Fibroblast of the aortic adventitia (primary cell): ENCODE measurements at regions not wholly inside any gene's neighbourhood (a gene's known extent, or its start where the extent isn't known, plus 50 kb on each side); places are given as distances from the start of the nearest gene placed in this dataset.

Source experiments
- DNase-seq: peaks from one replicate; pipeline ENCODE4 v3.0.0-alpha.2; 2010; ENCODE audit warnings: low read depth
- H3K4me3 ChIP-seq: 2 replicates; pipeline ENCODE4 v1.5.1; 2011; ENCODE audit warnings: low read depth, mild to moderate bottlenecking, control low read depth, low read length, moderate library complexity
- TF ChIP-seq, protein P1 (sequence below): IDR thresholded peaks from 2 replicates; pipeline ENCODE4 v1.5.1; 2011; ENCODE audit warnings: mild to moderate bottlenecking, low read length, control low read depth, inconsistent platforms; ENCODE audit not compliant: insufficient read depth

DNA sequence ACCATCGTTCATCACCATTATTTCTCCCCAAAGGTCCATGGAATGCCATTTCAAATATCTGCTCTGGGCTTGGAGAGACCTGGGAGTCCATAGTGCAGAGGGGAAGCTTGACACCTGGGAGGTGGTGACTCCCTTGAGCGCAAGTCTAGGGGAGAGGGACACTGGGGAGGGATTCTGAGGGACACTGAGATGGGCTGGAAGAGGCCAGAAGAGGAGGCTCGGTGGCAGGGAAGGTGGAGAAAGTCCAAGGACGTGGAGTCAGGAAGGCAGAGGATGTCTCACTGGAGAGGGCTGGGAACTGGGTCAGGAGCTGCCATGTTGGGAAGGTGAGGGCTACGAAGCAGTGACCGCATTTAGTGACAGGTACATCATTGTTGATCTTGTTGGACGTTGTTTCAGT, 160.3 kb upstream of the MVB12B start:
- TF ChIP-seq, protein P1, sequence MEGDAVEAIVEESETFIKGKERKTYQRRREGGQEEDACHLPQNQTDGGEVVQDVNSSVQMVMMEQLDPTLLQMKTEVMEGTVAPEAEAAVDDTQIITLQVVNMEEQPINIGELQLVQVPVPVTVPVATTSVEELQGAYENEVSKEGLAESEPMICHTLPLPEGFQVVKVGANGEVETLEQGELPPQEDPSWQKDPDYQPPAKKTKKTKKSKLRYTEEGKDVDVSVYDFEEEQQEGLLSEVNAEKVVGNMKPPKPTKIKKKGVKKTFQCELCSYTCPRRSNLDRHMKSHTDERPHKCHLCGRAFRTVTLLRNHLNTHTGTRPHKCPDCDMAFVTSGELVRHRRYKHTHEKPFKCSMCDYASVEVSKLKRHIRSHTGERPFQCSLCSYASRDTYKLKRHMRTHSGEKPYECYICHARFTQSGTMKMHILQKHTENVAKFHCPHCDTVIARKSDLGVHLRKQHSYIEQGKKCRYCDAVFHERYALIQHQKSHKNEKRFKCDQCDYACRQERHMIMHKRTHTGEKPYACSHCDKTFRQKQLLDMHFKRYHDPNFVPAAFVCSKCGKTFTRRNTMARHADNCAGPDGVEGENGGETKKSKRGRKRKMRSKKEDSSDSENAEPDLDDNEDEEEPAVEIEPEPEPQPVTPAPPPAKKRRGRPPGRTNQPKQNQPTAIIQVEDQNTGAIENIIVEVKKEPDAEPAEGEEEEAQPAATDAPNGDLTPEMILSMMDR, result no peak
- H3K4me3 ChIP-seq, result no peak overlapping the region
- no peak for DNase-seq

DNA sequence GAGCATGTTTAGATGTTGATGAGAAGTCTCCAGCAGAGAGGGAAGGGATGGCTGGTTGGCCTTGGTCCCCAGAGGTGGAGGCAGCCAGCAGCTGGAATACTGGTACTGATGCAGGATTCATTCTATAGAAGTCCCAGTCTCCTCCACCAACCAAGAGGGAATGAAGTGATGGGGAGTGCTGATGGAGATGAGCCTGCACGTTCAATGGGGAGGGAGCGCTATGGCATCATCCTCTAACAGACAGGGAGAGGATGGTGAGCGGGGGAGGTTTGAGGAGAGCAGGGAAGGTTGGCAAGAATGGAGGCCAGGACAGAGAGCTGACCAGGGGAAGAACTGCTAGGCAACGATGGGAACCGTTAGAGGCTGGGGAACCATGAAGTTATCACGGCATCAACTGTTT, 159.8 kb upstream of the MVB12B start:
- TF ChIP-seq, protein P1, result no peak
- no peak overlapping the region for H3K4me3 ChIP-seq
- DNase-seq, result no peak

DNA sequence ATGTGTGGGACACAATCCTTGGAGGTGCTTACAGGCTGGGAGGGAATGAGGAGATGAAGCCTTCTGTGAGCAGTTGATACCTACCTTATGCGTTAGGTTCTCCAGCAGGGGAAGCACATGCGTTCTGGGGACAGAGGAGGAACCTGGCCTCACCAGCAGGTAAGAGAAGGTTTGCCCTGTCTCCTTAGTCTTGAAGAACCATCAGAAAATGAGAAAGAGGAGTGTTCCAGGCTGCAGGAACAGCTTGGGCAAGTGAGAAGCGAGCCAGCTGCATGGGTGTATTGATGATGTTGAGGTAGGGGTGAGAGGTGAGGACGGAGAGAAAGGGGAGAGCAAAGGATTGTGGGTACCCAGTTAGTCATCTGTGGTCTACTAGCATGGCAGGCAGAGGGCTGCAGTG, 156.9 kb upstream of the MVB12B start:
- no peak overlapping the region for H3K4me3 ChIP-seq
- DNase-seq, result no peak
- TF ChIP-seq, protein P1, result no peak

DNA sequence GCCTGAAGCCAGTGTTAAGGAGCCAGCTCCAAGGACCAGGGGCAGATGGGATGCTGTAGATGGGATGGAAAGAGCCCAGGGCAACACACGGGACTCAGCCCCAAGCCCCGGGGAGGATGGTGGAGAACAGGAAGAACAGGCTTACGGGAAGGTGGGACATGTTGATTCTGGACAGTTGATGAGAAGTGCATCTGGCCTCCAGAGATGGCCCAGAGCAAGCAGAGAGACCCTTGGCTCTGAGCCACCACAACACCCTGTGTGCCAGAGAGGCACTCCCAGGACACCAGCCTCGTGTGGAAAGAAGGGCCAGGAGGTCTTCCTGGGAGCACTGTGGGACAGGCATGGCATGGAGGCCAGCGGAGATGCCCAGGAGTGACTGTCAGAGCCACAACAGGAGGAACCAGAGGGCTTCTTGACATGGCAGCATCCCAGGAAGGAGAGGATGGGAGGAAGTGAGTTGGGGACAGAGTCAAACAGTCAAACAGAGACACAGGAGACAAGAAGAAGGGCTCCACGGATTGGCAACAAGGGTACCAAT, 156.3 kb upstream of the MVB12B start:
- H3K4me3 ChIP-seq, result no peak overlapping the region
- DNase-seq, result no peak
- TF ChIP-seq, protein P1, result no peak

DNA sequence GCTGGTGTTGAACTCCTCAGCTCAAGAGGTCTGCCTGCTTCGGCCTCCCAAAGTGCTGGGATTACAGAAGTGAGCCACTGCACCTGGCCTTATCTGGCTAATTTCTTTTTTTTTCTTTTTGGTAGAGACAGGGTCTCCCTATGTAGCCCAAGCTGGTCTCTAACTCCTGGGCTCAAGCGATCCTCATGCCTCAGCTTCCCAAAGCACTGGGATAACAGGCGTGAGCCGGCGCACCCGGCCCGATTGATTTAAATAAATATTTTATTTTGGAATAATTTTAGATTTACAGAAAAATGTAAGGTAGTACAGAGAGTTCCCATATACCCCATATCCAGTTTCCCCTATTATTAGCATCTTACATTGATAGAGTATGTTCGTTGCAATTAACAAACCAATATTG, 155.0 kb upstream of the MVB12B start:
- DNase-seq, result no peak
- TF ChIP-seq, protein P1, result no peak
- no peak overlapping the region for H3K4me3 ChIP-seq

DNA sequence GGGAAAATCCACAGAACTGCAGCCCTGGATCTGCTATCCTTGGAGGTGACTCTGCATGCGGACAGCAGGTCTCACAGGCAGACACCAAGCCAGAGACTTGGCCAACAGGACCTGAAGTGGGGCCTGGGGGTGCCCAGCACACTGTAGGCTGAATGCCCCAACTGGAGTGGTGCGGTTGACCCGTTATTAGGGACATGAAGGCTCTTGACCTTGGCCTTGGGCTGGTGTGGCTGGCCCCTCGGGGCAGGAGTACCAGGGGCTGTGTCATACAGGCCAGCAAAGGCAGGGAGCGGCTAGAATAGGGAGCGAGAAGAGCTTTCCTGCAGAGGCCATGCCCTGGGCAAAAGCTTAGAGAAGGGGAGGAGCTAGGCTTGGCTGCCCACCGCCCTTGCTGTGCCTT, 153.2 kb upstream of the MVB12B start:
- TF ChIP-seq, protein P1, result no peak
- H3K4me3 ChIP-seq, result no peak overlapping the region
- DNase-seq, result no peak

DNA sequence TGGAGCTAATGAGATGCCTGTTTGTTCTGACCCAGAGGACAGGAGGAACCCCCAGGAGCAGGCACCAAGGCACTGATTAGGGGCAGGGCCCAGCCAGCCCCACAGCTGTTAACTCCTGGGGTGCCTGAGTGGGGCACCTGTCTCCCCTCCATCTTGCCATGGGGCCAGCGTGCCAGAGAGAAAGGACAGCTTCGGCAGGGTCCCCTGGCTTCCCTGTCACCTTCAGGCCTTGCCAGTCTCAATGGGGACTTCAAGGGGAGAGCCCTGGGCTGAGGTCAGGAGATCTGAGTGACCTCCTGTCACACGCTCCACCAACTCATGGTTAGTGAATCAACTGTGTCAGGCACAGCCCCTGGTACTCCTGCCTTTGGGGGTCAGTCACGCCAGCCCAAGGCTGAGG, 152.7 kb upstream of the MVB12B start:
- TF ChIP-seq, protein P1, result no peak
- DNase-seq, result no peak
- H3K4me3 ChIP-seq, result no peak overlapping the region
